GM12878 (cell line): ENCODE measurements at regions not wholly inside any gene's neighbourhood (a gene's known extent, or its start where the extent isn't known, plus 50 kb on each side); places are given as distances from the start of the nearest gene placed in this dataset.
A peak's percentile ranks its signal among the peaks of the same experiment; 100 is the strongest.

Experiments
- CBX3 ChIP-seq: fragments of 200-600 bp; sonication (generic); IDR thresholded peaks from 2 replicates; pipeline ENCODE4 v1.6.1; 2016; ENCODE audit warnings: low read depth, borderline replicate concordance
- EED ChIP-seq: sonication (generic); IDR thresholded peaks from 2 replicates; pipeline ENCODE4 v1.6.1; 2016; ENCODE audit warnings: antibody characterized with exemption, low read depth
- ETV6 ChIP-seq, 2 experiments: fragments of 450-650 bp in 1 of 2; IDR thresholded peaks in 1 of 2; conservative IDR thresholded peaks in 1 of 2; 2 replicates each; pipeline ENCODE4 v1.6.1; 2014; ENCODE audit warnings: antibody characterized with exemption in 1 of 2, borderline replicate concordance in 1 of 2, low read depth in 1 of 2, mild to moderate bottlenecking in 1 of 2, moderate library complexity in 1 of 2
- FOXK2 ChIP-seq: fragments of 450-650 bp; IDR thresholded peaks from 2 replicates; pipeline ENCODE4 v1.6.1; 2017; ENCODE audit warnings: mild to moderate bottlenecking, moderate library complexity
- IKZF1 ChIP-seq: fragments of 450-650 bp; conservative IDR thresholded peaks from 2 replicates; pipeline ENCODE4 v1.6.1; 2017; ENCODE audit warnings: antibody characterized with exemption, mild to moderate bottlenecking
- PML ChIP-seq: IDR thresholded peaks from 2 replicates; pipeline ENCODE4 v1.6.1; 2012; ENCODE audit warnings: low read length, inconsistent platforms
- SMARCA5 ChIP-seq: fragments of 450-650 bp; IDR thresholded peaks from 2 replicates; pipeline ENCODE4 v1.6.1; 2017; ENCODE audit warnings: mild to moderate bottlenecking
- ZNF207 ChIP-seq: fragments of 450-650 bp; IDR thresholded peaks from 2 replicates; pipeline ENCODE4 v1.6.1; 2014; ENCODE audit warnings: antibody characterized with exemption, mild to moderate bottlenecking, borderline replicate concordance
- TF ChIP-seq, protein P1 (sequence below): fragments of 450-650 bp; IDR thresholded peaks from 2 replicates; pipeline ENCODE4 v1.6.1; 2017; ENCODE audit warnings: low read depth, mild to moderate bottlenecking, moderate library complexity
- TF ChIP-seq, protein P2 (sequence below): fragments of 450-650 bp; IDR thresholded peaks from 2 replicates; pipeline ENCODE4 v1.6.1; 2016; ENCODE audit warnings: mild to moderate bottlenecking
- TF ChIP-seq, protein P3 (sequence below), 3 experiments: IDR thresholded peaks in 2 of 3; conservative IDR thresholded peaks in 1 of 3; 2 replicates each; pipeline ENCODE4 v1.5.1; 2011; ENCODE audit warnings: low read depth in 3 of 3, low read length in 3 of 3, mild to moderate bottlenecking in 3 of 3, control low read depth in 2 of 3, moderate library complexity in 2 of 3, inconsistent platforms in 1 of 3, mixed read lengths in 1 of 3; ENCODE audit not compliant: control insufficient read depth in 2 of 3, insufficient read depth in 1 of 3; ENCODE audit errors: extremely low read depth in 1 of 3
- TF ChIP-seq, protein P4 (sequence below): fragments of 450-650 bp; IDR thresholded peaks from 2 replicates; pipeline ENCODE4 v1.6.1; 2017; ENCODE audit warnings: mild to moderate bottlenecking, low read depth, inconsistent platforms; ENCODE audit not compliant: poor library complexity, severe bottlenecking

DNA sequence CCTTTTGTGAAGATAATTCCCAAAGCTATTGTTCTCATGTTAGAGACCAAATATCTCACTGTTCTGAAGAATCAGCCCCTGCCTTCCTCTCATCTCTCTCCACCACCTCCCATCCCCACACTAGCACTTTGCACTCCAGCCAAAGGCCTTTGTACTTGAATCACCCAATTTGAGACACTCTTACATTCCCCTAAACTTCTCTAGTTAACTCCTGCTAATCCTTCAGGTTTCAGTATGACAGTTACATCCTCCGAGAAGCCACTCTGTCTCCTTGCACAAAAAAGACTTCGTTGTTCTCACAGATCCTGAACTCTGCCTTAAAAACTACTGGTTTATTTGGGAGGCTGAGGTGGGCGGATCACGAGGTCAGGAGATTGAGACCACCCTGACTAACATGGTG, 227.5 kb downstream of the PIK3R1 start (continued):
- TF ChIP-seq, protein P1, sequence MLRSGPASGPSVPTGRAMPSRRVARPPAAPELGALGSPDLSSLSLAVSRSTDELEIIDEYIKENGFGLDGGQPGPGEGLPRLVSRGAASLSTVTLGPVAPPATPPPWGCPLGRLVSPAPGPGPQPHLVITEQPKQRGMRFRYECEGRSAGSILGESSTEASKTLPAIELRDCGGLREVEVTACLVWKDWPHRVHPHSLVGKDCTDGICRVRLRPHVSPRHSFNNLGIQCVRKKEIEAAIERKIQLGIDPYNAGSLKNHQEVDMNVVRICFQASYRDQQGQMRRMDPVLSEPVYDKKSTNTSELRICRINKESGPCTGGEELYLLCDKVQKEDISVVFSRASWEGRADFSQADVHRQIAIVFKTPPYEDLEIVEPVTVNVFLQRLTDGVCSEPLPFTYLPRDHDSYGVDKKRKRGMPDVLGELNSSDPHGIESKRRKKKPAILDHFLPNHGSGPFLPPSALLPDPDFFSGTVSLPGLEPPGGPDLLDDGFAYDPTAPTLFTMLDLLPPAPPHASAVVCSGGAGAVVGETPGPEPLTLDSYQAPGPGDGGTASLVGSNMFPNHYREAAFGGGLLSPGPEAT: 0 out of 2 replicates have a peak, but pooled peaks have one; percentile 34
- TF ChIP-seq, protein P2, sequence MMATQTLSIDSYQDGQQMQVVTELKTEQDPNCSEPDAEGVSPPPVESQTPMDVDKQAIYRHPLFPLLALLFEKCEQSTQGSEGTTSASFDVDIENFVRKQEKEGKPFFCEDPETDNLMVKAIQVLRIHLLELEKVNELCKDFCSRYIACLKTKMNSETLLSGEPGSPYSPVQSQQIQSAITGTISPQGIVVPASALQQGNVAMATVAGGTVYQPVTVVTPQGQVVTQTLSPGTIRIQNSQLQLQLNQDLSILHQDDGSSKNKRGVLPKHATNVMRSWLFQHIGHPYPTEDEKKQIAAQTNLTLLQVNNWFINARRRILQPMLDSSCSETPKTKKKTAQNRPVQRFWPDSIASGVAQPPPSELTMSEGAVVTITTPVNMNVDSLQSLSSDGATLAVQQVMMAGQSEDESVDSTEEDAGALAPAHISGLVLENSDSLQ: no peak
- no peak for TF ChIP-seq PML
- TF ChIP-seq EED: 0 out of 2 replicates have a peak, but pooled peaks have one; percentile 28
- no peak for TF ChIP-seq CBX3
- TF ChIP-seq, protein P3, sequence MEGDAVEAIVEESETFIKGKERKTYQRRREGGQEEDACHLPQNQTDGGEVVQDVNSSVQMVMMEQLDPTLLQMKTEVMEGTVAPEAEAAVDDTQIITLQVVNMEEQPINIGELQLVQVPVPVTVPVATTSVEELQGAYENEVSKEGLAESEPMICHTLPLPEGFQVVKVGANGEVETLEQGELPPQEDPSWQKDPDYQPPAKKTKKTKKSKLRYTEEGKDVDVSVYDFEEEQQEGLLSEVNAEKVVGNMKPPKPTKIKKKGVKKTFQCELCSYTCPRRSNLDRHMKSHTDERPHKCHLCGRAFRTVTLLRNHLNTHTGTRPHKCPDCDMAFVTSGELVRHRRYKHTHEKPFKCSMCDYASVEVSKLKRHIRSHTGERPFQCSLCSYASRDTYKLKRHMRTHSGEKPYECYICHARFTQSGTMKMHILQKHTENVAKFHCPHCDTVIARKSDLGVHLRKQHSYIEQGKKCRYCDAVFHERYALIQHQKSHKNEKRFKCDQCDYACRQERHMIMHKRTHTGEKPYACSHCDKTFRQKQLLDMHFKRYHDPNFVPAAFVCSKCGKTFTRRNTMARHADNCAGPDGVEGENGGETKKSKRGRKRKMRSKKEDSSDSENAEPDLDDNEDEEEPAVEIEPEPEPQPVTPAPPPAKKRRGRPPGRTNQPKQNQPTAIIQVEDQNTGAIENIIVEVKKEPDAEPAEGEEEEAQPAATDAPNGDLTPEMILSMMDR (IDR thresholded peaks at IDR 0.05 in 2 of 3, conservative IDR thresholded peaks at IDR 0.05 in 1 of 3; ENCODE audit: control insufficient read depth in 2 of 3, extremely low read depth in 1 of 3, insufficient read depth in 1 of 3, low read depth in 3 of 3, low read length in 3 of 3): no peak
- no peak for TF ChIP-seq SMARCA5
- TF ChIP-seq, protein P4, sequence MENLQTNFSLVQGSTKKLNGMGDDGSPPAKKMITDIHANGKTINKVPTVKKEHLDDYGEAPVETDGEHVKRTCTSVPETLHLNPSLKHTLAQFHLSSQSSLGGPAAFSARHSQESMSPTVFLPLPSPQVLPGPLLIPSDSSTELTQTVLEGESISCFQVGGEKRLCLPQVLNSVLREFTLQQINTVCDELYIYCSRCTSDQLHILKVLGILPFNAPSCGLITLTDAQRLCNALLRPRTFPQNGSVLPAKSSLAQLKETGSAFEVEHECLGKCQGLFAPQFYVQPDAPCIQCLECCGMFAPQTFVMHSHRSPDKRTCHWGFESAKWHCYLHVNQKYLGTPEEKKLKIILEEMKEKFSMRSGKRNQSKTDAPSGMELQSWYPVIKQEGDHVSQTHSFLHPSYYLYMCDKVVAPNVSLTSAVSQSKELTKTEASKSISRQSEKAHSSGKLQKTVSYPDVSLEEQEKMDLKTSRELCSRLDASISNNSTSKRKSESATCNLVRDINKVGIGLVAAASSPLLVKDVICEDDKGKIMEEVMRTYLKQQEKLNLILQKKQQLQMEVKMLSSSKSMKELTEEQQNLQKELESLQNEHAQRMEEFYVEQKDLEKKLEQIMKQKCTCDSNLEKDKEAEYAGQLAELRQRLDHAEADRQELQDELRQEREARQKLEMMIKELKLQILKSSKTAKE: no peak
- no peak for TF ChIP-seq ZNF207
- no peak for TF ChIP-seq ETV6 (conservative IDR thresholded peaks at IDR 0.05 in 1 of 2, IDR thresholded peaks at IDR 0.05 in 1 of 2; ENCODE audit: borderline replicate concordance in 1 of 2, low read depth in 1 of 2)
- peak; percentile 77 for TF ChIP-seq IKZF1
- TF ChIP-seq FOXK2: no peak
